ENCODE measurements at regions not wholly inside any gene's neighbourhood (a gene's known extent, or its start where the extent isn't known, plus 50 kb on each side); places are given as distances from the start of the nearest gene placed in this dataset.
"Not testable (repeated sequence)": the region's sequence is repeated elsewhere in the genome, so short reads cannot be mapped to it uniquely, and the experiment has no call there.

DNA sequence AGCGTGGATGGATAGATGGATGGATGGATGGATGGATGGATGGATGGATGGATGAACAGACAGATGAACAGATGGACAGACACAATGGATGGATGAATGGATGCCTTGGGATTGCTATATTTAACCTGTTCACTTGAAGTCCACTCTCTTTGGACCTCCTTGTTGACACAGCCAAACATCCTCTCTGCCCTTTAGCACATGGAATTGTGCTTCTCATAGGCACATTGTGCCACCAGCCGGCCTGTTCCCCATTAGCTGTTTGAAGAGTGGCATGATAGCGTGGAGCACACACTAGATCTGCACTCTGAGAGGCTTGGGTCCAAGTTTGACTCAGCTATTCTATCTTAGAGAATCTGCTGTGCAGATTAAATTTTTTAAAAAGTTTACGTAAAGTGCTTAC is 56.9 kb upstream of the GSC start:
- H3K4me3 Mint-ChIP-seq (ENCODE audit: unreplicated experiment) = no peak overlapping the region
- H3K9me3 Mint-ChIP-seq (ENCODE audit: unreplicated experiment) = no peaks in the 10 kb centered on the region
- TF ChIP-seq, protein P1, sequence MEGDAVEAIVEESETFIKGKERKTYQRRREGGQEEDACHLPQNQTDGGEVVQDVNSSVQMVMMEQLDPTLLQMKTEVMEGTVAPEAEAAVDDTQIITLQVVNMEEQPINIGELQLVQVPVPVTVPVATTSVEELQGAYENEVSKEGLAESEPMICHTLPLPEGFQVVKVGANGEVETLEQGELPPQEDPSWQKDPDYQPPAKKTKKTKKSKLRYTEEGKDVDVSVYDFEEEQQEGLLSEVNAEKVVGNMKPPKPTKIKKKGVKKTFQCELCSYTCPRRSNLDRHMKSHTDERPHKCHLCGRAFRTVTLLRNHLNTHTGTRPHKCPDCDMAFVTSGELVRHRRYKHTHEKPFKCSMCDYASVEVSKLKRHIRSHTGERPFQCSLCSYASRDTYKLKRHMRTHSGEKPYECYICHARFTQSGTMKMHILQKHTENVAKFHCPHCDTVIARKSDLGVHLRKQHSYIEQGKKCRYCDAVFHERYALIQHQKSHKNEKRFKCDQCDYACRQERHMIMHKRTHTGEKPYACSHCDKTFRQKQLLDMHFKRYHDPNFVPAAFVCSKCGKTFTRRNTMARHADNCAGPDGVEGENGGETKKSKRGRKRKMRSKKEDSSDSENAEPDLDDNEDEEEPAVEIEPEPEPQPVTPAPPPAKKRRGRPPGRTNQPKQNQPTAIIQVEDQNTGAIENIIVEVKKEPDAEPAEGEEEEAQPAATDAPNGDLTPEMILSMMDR (IDR thresholded peaks at IDR 0.05; ENCODE audit: unreplicated experiment) = no peak
- H3K27me3 Mint-ChIP-seq (ENCODE audit: unreplicated experiment) = peaks cover 4% of the 10 kb centered on the region
- no peak overlapping the region for H3K27ac Mint-ChIP-seq (ENCODE audit: unreplicated experiment)
- DNase-seq (ENCODE audit: low spot score) = no peak
- no peaks in the 10 kb centered on the region for H3K4me1 Mint-ChIP-seq (ENCODE audit: unreplicated experiment)
- peaks cover 5% of the 10 kb centered on the region for H3K36me3 Mint-ChIP-seq (ENCODE audit: low read depth, unreplicated experiment)

DNA sequence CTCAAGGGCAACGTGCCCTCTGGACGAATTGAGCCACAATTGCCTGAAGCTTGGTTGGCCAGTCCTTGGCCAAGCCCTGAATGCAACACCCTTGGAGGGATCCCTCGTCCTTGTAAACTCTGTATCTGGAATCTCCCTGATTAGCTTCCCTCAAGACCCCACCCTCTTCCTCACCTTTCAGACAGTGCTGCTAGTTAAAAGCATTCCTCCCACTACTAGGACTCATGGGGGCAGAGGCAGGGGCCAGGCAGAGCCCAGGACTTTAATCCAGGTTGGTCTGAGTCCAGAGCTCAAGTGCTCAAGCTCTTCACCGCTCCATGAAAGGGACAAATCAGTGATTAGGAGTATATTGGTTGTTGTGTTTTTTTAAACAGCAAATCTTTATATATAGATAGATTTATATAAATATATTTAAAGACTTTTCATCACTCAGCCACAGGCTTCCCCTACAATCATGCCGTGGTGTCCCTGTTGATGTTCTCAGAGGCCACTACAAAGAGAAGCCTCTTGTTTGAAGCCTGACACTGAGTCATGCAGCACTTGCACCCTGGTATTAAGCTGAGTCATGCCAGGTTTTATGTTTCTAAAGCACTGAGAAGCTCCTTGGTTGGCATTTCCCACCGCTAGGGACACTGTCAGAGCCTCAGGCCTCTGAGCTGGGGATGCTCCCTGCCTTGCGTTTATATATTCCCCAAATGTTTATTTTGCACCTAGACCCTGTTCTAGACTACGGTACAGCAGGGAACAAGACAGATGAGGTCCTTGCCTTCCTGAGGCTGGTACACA is 53.8 kb upstream of the GSC start:
- peaks cover 5% of the 10 kb centered on the region for H3K36me3 Mint-ChIP-seq (ENCODE audit: low read depth, unreplicated experiment)
- DNase-seq (ENCODE audit: low spot score) = no peak
- H3K9me3 Mint-ChIP-seq (ENCODE audit: unreplicated experiment) = no peaks in the 10 kb centered on the region
- H3K4me1 Mint-ChIP-seq (ENCODE audit: unreplicated experiment) = no peaks in the 10 kb centered on the region
- TF ChIP-seq, protein P1 (IDR thresholded peaks at IDR 0.05; ENCODE audit: unreplicated experiment) = no peak
- peaks cover 4% of the 10 kb centered on the region for H3K27me3 Mint-ChIP-seq (ENCODE audit: unreplicated experiment)
- H3K4me3 Mint-ChIP-seq (ENCODE audit: unreplicated experiment) = peak overlapping the region; percentile 39
- no peak overlapping the region for H3K27ac Mint-ChIP-seq (ENCODE audit: unreplicated experiment)

DNA sequence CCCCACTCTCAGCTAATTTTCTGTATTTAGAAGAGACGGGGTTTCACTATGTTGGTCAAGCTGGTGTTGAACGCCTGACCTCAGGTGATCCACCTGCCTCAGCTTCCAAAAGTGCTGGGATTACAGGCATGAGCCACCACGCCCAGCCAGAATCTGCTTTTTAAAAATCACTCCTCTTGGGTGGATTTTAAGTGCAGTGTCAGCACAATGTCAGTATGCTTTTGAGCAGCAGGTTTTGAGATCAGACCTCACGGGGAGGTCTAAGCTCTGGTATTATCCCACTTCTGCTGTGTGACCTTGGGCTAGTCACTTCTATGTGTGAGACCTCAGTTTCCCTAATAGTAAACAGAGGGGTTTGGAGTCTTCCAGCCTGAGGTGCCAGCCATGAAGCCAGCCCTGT is 51.8 kb upstream of the GSC start:
- H3K27me3 Mint-ChIP-seq (ENCODE audit: unreplicated experiment) = peaks cover 2% of the 10 kb centered on the region
- TF ChIP-seq, protein P1 (IDR thresholded peaks at IDR 0.05; ENCODE audit: unreplicated experiment) = no peak
- H3K4me3 Mint-ChIP-seq (ENCODE audit: unreplicated experiment) = no peak overlapping the region
- peaks cover 5% of the 10 kb centered on the region for H3K36me3 Mint-ChIP-seq (ENCODE audit: low read depth, unreplicated experiment)
- no peak for DNase-seq (ENCODE audit: low spot score)
- H3K9me3 Mint-ChIP-seq (ENCODE audit: unreplicated experiment) = no peaks in the 10 kb centered on the region
- H3K4me1 Mint-ChIP-seq (ENCODE audit: unreplicated experiment) = no peaks in the 10 kb centered on the region
- no peak overlapping the region for H3K27ac Mint-ChIP-seq (ENCODE audit: unreplicated experiment)

DNA sequence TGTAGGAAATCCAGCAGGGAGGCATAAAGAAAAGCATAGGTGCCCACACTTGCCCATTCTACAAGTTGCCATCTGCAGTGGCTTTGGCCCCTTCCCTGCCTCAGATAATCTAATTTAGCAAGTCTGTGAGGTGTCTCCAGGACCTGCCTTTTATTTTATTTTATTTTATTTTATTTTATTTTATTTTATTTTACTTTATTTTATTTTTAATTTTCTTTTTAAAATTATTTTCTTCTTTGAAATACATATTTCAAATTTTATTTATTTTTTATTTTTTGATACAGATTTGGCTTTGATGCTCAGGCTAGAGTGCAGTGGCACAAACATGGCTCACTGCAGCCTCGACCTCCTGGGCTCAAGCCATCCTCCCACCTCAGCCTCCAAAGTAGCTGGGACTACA is 51.0 kb upstream of the GSC start:
- H3K27ac Mint-ChIP-seq (ENCODE audit: unreplicated experiment); H3K9me3 Mint-ChIP-seq (ENCODE audit: unreplicated experiment); H3K27me3 Mint-ChIP-seq (ENCODE audit: unreplicated experiment); H3K4me3 Mint-ChIP-seq (ENCODE audit: unreplicated experiment); DNase-seq (ENCODE audit: low spot score); H3K36me3 Mint-ChIP-seq (ENCODE audit: low read depth, unreplicated experiment); H3K4me1 Mint-ChIP-seq (ENCODE audit: unreplicated experiment): not testable (repeated sequence)
